BLaER1 treated with 17β-estradiol and CSF1 and Interleukin-3, amounts not matched to agents 10 nM and 100 nM (cell line): ENCODE measurements at regions not wholly inside any gene's neighbourhood (a gene's known extent, or its start where the extent isn't known, plus 50 kb on each side); places are given as distances from the start of the nearest gene placed in this dataset.

Experiments used
- H3K27ac ChIP-seq, 11 experiments: shearing (Covaris generic); formaldehyde crosslinking; 2 replicates each; pipeline ENCODE4 v1.8.1; 2022
- H3K27me3 ChIP-seq, 11 experiments: shearing (Covaris generic); formaldehyde crosslinking; 2 replicates each; pipeline ENCODE4 v1.8.1; 2022
- H3K36me3 ChIP-seq, 11 experiments: shearing (Covaris generic); formaldehyde crosslinking; 2 replicates each; pipeline ENCODE4 v1.8.1; 2022
- H3K4me1 ChIP-seq, 10 experiments: shearing (Covaris generic); formaldehyde crosslinking; 2 replicates each; pipeline ENCODE4 v1.8.1; 2022
- H3K4me2 ChIP-seq, 11 experiments: shearing (Covaris generic); formaldehyde crosslinking; 2 replicates each; pipeline ENCODE4 v1.8.1; 2022
- H3K4me3 ChIP-seq, 10 experiments: shearing (Covaris generic); formaldehyde crosslinking; 2 replicates each; pipeline ENCODE4 v1.8.1; 2022
- H3K9ac ChIP-seq, 11 experiments: shearing (Covaris generic); formaldehyde crosslinking; 2 replicates each; pipeline ENCODE4 v1.8.1; 2022
- H3K9me3 ChIP-seq, 11 experiments: shearing (Covaris generic); formaldehyde crosslinking; replicated peaks in 1 of 11; 2 replicates each; pipeline ENCODE4 v1.8.1; 2022
- H4K20me1 ChIP-seq, 11 experiments: shearing (Covaris generic); formaldehyde crosslinking; 2 replicates each; pipeline ENCODE4 v1.8.1; 2022
- Cebpa-rat ChIP-seq, 11 experiments: shearing (Covaris generic); IDR thresholded peaks; 2 replicates each; pipeline ENCODE4 v1.8.1; 2022

DNA sequence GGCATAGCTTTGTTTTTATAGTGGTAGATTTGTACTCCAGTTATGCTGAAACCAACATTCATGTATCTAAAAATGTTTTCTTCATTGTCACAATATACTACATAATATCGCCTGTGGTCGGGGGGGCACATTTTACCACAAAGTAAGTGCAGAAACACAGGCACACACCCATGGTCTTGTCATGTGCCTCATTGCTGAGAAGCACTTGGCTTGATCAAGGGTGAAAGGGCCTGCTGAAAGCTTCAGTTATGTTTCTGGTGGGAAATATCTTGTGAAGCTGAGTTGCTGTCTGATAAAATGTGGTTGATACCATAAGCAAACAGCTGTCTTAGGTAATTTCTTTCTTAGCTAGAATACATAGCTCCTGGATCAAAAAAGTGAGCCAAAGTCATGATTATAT, 393.1 kb downstream of the MAN2A1 start:
- H4K20me1 ChIP-seq: no peaks in the 10 kb centered on the region
- H3K27ac ChIP-seq: no peak overlapping the region
- H3K4me3 ChIP-seq: no peak overlapping the region
- H3K9ac ChIP-seq: no peak overlapping the region
- H3K27me3 ChIP-seq: peaks cover 0 to 4% (median 0%) of the 10 kb centered on the region in 11 experiments; a peak in 1 of 22 replicates
- H3K36me3 ChIP-seq: no peaks in the 10 kb centered on the region
- H3K4me2 ChIP-seq: no peak overlapping the region
- H3K9me3 ChIP-seq: peaks cover 0 to 16% (median 6%) of the 10 kb centered on the region in 11 experiments; a peak in 10 of 22 replicates
- no peak for TF ChIP-seq Cebpa-rat (IDR thresholded peaks at IDR 0.05)
- peaks cover 8 to 12% (median 11%) of the 10 kb centered on the region in 10 experiments; a peak in 18 of 20 replicates for H3K4me1 ChIP-seq

DNA sequence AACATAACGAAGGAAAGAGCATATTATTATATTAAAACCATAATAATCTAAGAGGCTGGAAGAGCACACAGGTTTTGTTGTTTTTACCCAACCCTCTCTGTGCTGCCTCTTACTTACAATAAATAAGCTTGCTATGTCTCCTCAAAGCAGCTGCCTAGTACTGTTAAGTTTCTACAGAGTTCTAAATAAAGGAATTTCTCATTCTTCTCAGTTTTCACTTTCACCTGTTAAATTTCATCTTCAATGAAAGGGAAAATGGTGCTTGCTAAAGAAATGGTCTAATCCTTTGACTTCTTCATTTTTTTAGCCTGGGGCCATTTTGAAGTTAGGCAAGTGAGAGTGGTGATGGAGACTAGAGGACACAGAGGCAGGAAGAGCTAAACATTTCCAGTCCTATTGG, 396.1 kb downstream of the MAN2A1 start:
- Histone ChIP-seq H4K20me1 (no peaks in the 10 kb centered on the region), H3K4me3 (no peak overlapping the region), H3K27ac (peak overlapping the region in 1 of 11 experiments; percentile 14; a peak in 1 of 22 replicates), H3K36me3 (no peaks in the 10 kb centered on the region), H3K9ac (no peak overlapping the region), H3K4me1 (peaks cover 8 to 12% (median 11%) of the 10 kb centered on the region in 10 experiments; a peak in 18 of 20 replicates), H3K9me3 (peaks cover 0 to 7% (median 0%) of the 10 kb centered on the region in 11 experiments; a peak in 2 of 22 replicates), H3K4me2 (no peak overlapping the region), H3K27me3 (peaks cover 0 to 19% (median 0%) of the 10 kb centered on the region in 11 experiments; a peak in 2 of 22 replicates)
- TF ChIP-seq Cebpa-rat (IDR thresholded peaks at IDR 0.05): no peak

DNA sequence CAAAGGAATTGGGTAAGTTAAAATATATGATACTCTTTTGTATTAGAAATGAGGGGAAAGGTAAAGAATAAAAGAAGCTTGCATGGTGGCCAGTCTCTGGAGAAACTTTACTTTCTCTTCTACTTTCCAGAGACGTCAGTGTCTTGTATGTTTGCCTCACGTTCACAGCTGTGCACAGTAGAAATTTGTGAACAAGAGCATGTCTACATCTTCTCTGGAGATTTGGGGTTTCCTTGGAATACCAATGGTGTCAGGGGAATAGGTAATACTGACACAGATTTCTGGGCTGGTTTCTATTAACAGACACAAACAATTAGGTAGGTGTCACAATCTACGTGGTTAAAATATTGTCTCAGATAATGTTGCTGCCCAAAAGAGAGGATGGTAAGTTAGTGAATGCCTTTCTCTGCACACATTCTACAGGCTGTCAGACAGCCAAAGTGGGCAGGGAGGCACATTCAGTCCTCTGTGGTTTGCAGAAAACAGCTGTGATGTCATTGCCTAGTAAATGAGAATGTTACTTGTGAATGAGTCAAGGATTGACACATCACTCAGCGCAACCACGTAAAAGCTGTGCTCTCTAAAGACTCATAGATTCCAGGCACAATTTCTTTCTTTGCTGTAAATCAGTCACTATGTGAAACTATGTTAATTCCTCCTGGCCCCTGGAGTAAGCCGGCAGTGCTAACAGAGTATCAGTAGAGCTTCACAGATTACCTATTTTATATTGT, 397.1 kb downstream of the MAN2A1 start:
- no peak for TF ChIP-seq Cebpa-rat (IDR thresholded peaks at IDR 0.05)
- Histone ChIP-seq H3K36me3 (no peaks in the 10 kb centered on the region), H3K4me3 (no peak overlapping the region), H3K27ac (peak overlapping the region in 7 of 11 experiments; percentile 1 to 64 (median 20); a peak in 9 of 22 replicates), H3K9me3 (0 out of 22 replicates have a peak, but pooled peaks cover 0 to 5% (median 0%) of the 10 kb centered on the region in 11 experiments), H3K4me2 (peak overlapping the region; percentile 10 to 61 (median 46); a peak in 20 of 22 replicates), H4K20me1 (no peaks in the 10 kb centered on the region), H3K27me3 (peaks cover 0 to 23% (median 0%) of the 10 kb centered on the region in 11 experiments; a peak in 2 of 22 replicates), H3K9ac (no peak overlapping the region), H3K4me1 (peaks cover 8 to 12% (median 11%) of the 10 kb centered on the region in 10 experiments; a peak in 18 of 20 replicates)

DNA sequence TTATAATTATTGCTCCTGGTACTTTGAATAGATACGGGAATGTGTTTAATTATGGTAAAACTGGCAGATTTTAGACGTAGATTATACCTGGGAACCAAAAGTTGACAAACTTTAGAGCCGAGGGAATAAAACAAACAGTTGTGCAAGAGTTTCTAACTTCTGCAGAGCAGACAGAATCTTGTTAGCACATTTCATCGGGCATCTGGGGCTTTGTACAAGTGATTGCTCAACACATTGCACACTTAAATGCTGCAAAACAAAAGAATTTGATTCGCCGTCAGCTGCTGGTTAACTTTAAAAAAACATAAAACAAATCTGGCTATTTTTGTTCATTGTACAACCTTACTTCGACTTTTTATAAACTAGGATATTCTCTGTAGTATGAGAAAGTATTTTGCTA, 398.1 kb downstream of the MAN2A1 start:
- H4K20me1 ChIP-seq: no peaks in the 10 kb centered on the region
- peaks cover 0 to 28% (median 0%) of the 10 kb centered on the region in 11 experiments; a peak in 2 of 22 replicates for H3K27me3 ChIP-seq
- peak in 4 of 11 experiments; percentile 37 to 53 (median 47); a peak in 4 of 22 replicates for TF ChIP-seq Cebpa-rat (IDR thresholded peaks at IDR 0.05)
- peaks cover 8 to 12% (median 11%) of the 10 kb centered on the region in 10 experiments; a peak in 18 of 20 replicates for H3K4me1 ChIP-seq
- no peaks in the 10 kb centered on the region for H3K36me3 ChIP-seq
- no peaks in the 10 kb centered on the region for H3K9me3 ChIP-seq
- no peak overlapping the region for H3K4me3 ChIP-seq
- no peak overlapping the region for H3K9ac ChIP-seq
- no peak overlapping the region for H3K27ac ChIP-seq
- no peak overlapping the region for H3K4me2 ChIP-seq

DNA sequence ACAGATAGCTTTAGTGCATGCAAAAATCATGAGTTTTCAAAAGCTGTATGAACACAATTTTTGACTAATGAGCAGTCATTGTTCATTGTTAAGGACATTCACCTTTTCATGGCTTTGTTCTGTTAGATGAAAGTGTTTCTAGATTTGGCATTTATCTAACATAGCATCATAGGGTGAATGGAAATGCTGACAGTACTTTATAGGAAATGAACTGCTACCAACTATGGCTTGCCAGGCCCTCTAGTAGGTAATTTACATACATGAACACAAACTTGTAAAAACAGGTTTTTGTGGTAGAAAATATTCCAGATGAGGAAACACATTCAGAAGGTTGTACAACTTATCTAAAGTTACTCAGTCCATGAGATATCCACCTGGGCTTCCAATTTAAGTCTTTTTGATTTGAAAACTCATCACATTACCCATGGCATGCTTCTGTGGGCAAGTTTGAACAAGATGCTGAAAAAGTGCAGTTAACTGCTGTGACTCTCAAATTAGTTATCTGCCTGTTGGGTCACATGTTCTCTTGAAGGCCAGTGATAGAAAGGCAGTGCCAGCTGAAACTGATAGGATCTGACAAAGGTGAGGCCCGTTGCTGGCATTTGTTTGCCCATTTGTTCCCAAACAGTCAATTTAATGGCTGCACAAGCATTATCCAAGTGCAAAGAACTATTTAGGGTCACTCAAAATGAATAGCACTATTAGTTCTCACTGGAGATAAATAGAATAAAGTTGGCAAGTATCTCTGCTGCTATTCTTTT, 399.1 kb downstream of the MAN2A1 start:
- H3K27me3 ChIP-seq: peaks cover 0 to 35% (median 0%) of the 10 kb centered on the region in 11 experiments; a peak in 2 of 22 replicates
- H3K4me1 ChIP-seq: peaks cover 8 to 16% (median 12%) of the 10 kb centered on the region in 10 experiments; a peak in 18 of 20 replicates
- no peak overlapping the region for H3K4me3 ChIP-seq
- no peak overlapping the region for H3K4me2 ChIP-seq
- no peaks in the 10 kb centered on the region for H3K9me3 ChIP-seq
- H3K27ac ChIP-seq: no peak overlapping the region
- TF ChIP-seq Cebpa-rat (IDR thresholded peaks at IDR 0.05): no peak
- no peak overlapping the region for H3K9ac ChIP-seq
- H3K36me3 ChIP-seq: no peaks in the 10 kb centered on the region
- no peaks in the 10 kb centered on the region for H4K20me1 ChIP-seq

DNA sequence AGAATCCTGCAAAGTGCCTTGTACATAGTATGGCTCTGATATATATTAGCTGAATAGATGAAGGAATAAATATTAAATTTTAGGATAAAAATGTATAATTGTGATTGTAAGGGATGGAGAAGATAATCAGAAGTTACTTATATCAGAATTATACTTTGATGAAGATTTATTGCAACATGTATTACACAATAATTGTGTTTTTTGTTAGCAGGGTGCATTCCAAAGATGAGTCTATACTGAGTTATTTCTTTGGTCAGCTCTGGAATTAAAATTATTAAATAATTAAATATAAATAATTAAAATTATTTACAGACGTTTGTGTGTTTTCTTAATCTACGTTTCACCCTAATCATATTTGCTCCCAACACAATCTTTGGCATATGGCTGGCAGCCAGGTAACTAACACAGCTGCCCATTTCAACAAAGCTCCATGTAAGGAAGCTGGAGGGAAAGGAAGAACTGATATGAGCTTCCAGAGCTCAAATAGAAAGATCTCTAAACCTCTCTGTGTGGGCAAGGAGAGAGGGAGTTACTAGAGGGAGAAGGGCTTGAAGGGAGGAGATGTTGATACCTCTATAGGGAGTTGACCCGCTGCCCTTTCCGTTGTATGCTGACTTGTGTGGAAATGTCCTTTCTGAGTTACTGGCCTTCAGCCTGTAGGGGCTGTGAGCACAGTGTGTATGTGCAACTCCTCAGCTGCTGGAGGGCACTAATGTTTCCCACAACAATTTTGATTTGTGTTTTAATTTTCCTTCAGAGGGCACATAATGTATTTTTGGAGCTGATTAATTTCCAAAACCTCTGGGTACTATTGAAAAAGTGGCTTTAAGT, 403.4 kb downstream of the MAN2A1 start:
- H3K9ac ChIP-seq: no peak overlapping the region
- H3K9me3 ChIP-seq: no peaks in the 10 kb centered on the region
- no peaks in the 10 kb centered on the region; a peak in 1 of 22 replicates for H4K20me1 ChIP-seq
- peaks cover 7 to 37% (median 30%) of the 10 kb centered on the region in 10 experiments; a peak in 17 of 20 replicates for H3K4me1 ChIP-seq
- no peak; a peak in 1 of 22 replicates for TF ChIP-seq Cebpa-rat (IDR thresholded peaks at IDR 0.05)
- no peak overlapping the region for H3K27ac ChIP-seq
- no peaks in the 10 kb centered on the region for H3K36me3 ChIP-seq
- no peak overlapping the region for H3K4me3 ChIP-seq
- H3K27me3 ChIP-seq: peaks cover 0 to 37% (median 0%) of the 10 kb centered on the region in 11 experiments; a peak in 3 of 22 replicates
- H3K4me2 ChIP-seq: no peak overlapping the region

DNA sequence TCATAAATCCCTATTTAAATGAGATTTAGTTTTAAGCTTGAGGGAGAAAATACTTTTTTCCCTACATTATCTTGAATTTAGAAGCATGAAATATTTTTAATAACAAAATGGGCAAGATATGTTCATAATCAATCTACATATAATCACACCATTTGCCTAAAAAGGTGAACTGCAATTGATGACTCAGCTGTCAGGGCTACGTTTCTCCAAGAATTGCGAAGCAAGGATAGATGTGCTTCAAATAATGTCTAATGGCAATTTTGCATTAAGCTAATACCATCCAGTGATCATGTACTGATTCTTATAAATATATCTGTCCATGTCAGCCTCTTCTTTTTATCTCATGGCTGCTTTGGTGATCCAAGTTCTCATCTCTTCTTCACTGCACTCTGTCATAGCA, 404.4 kb downstream of the MAN2A1 start:
- H3K4me3 ChIP-seq: no peak overlapping the region
- H3K27ac ChIP-seq: peak overlapping the region in 1 of 11 experiments; percentile 26; a peak in 1 of 22 replicates
- no peaks in the 10 kb centered on the region; a peak in 1 of 22 replicates for H4K20me1 ChIP-seq
- H3K9me3 ChIP-seq: no peaks in the 10 kb centered on the region
- no peaks in the 10 kb centered on the region for H3K36me3 ChIP-seq
- no peak overlapping the region for H3K9ac ChIP-seq
- H3K4me1 ChIP-seq: peaks cover 7 to 37% (median 30%) of the 10 kb centered on the region in 10 experiments; a peak in 17 of 20 replicates
- peak overlapping the region in 8 of 11 experiments; percentile 7 to 68 (median 59); a peak in 15 of 22 replicates for H3K4me2 ChIP-seq
- peaks cover 0 to 45% (median 0%) of the 10 kb centered on the region in 11 experiments; a peak in 4 of 22 replicates for H3K27me3 ChIP-seq
- TF ChIP-seq Cebpa-rat (IDR thresholded peaks at IDR 0.05): no peak

DNA sequence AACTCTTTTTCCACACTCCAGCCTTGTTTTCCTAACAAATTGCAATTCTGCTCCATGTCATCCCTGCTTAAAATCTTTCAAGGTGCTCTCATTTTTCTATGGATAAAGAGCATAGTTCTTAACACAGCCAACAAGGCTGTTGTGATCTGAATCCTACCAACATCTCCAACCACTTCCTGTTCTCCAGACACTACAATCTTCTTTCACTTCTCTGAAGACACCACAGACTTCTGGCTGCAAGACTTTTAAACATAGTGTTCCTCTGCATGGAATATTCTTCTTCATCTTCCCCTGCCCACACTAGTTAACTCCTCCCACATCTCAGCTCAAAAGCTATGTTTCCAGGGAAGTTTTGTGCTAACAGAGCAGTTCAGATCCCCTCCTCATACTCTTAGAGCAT, 404.8 kb downstream of the MAN2A1 start:
- TF ChIP-seq Cebpa-rat (IDR thresholded peaks at IDR 0.05): no peak
- Histone ChIP-seq H3K27ac (peak overlapping the region in 1 of 11 experiments; percentile 26; a peak in 1 of 22 replicates), H3K4me2 (peak overlapping the region in 8 of 11 experiments; percentile 7 to 68 (median 59); a peak in 15 of 22 replicates), H4K20me1 (no peaks in the 10 kb centered on the region; a peak in 1 of 22 replicates), H3K27me3 (peaks cover 0 to 46% (median 0%) of the 10 kb centered on the region in 11 experiments; a peak in 4 of 22 replicates), H3K36me3 (no peaks in the 10 kb centered on the region), H3K9ac (no peak overlapping the region), H3K4me1 (peaks cover 7 to 37% (median 30%) of the 10 kb centered on the region in 10 experiments; a peak in 17 of 20 replicates), H3K9me3 (no peaks in the 10 kb centered on the region), H3K4me3 (no peak overlapping the region)
